Left renal pelvis (tissue), 4 donors: ENCODE measurements at regions not wholly inside any gene's neighbourhood (a gene's known extent, or its start where the extent isn't known, plus 50 kb on each side); places are given as distances from the start of the nearest gene placed in this dataset.

Experiments used
- DNase-seq, 4 donors: peaks; one replicate each; pipeline ENCODE4 v3.0.0-alpha.2; 2013; ENCODE audit warnings: low read depth in 4 of 4, low spot score in 3 of 4

DNA sequence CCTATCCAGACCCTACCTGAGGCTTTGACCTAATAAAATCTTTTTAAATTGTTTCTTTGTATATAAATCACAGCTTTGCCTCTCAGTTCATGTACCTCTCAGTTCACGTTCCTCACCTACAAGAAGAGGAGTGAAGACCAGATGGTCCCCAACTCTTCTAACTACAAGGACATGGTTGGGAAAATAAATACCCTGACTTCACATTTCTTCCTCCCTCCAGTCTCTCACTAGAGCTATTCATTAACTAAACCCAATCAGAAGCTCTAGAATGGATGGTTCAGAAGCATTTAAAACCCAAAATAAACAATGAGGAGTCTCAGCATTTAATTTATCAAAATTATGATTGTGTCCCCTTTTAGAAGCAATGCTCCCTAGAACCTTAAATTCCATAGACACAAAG, 97.3 kb upstream of the AGTR1 start:
- DNase-seq = no peak

DNA sequence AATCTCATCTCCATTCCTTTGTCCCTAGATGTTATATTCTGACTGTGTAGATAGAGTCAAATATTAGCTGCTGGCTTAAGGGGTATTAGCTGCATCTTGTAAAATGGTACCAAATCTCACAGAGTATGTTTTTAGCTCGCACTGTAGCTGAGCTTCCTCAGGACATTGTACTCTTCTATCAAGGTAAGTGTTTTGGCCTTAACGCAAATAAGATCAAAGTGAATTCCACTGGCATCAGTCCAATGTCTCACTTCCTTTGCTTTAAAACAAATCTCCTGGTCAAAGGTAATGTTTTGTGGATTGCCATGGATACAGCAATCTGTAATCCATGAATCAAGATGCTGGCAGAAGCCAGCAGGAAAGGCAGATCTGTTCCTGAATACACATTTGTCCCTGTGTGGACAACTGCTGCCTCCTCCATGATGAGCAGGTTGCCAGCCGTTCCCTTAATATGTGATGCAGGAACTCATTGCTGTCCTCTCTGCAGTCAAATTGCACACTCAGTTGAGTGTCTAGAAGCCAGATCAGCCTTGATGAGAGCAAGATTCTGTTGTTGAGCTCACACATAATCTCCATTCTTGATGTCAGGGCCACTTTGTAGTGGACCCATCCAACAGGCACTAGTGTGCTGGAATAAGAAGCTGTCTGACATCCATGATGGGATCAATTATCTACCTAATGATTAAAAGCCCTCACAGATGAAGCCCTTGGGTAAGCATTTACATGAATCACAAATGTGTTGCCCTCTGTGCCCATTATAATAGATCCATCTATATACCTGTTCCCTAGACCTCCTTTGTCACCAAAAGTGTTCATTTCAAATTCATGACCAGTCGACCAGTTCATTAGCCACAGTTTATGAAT, 96.6 kb upstream of the AGTR1 start:
- peak in 2 of 4 donors; percentile 34 to 55 for DNase-seq

DNA sequence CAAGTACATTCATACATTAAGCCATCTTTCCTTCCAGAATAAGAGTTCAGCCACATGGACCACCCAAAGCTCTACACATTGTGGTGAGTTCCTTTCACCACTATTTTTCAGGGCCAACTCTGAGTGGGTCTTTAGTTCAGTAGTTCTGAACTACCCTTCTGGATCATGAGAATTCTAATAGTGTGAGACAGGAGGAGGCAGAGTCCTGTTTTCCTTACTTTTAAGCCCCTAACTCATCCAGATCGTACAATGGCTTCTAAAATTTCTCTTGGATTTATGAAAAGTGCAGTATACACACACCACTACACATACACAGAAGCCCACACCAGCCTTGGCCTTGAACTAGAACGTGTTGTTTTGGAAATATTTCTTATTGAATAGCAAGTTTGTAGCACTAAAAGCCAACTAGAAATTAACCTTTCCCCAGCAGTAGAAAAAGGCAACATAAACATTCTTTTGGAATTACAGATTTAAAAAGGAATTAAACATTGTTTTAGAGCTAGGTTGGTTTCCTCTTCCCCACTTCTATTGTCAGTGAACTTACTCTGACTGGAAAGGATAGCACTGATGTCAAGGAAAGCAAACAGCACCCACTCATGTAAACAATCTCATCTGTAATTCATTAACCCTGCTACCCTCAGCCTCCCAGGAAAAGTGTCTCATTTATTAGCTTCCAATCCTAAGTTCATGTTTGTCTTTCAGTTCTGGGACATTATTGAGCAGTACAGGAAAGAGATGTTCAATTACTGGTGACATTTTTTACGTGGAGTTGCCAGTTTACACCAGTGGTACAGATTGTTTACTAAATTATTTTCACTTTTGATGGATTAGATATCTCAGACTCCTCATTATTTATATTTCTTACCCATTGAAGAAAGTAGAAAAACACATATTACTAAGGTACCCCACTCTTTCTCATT, 95.7 kb upstream of the AGTR1 start:
- DNase-seq = no peak

DNA sequence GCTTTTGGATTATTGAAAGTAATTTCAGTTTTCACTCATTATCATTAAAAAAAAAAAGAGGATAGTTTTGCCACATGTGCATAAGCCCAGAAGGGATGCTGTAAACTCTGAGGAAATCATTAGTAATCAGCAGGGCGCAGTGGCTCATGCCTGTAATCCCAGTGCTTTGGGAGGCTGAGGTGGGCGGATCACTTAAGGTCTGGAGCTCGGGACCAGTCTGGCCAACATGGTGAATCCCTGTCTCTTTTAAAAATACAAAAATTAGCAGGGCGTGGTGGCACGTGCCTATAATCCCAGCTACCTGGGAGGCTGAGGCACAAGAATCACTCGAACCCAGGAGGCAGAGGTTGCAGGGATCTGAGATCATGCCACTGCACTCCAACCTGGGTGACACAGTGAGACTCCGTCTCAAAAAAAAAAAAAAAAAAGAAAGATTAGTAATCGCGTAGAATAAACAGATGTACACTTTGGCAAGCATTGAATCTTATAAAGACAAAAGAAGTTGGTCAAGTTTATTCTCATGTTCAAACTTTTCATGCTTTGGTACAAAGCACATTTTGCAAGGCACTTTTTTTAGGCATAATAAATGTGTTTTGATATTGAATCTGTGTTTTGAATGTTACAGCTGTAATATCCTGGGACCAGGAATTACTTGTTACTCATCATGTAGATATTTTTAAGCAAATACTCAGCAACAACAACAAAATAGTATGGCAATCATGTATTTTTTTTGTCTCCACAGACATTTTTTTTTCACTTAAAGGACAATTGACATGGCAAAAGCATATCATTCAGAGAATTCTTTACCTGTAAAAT, 93.2 kb upstream of the AGTR1 start:
- no peak for DNase-seq

DNA sequence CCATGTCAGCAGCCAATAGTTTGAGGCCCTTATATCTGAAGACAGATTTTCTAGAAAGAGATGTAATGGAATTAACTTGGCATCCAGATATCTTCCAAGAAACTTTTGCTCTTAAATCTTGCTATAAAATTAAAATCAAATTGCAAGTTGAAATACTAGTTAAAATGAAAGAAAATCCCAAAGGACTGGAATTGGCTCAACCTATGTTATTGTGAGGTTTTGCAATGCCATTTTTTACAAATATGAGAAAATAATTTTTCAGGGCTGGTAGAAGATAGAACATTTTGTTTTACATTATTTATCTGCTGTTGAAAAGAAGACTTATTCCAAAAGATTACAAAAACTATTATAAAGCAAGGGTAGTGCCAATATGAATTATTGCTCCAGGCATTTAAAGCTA, 92.2 kb upstream of the AGTR1 start:
- DNase-seq = no peak

DNA sequence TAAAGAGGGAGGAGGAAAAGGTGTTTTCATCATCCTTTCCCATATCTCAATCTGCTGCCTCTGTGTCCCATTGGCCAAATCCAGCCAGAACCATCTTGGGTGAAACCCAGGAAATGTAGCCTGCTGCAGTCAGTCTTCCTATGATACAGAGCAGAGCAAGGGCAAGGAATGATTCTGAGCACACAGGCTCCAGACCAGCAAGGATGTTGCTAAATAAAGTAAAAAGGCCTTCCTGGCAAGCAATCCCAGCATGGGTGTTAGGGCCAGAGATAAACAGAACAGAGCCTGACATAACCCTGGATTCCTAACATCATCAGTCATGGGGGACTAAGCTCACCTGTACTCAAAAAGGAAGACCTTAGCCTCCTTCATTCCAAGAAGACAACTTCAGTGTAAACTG, 90.7 kb upstream of the AGTR1 start:
- DNase-seq = no peak

DNA sequence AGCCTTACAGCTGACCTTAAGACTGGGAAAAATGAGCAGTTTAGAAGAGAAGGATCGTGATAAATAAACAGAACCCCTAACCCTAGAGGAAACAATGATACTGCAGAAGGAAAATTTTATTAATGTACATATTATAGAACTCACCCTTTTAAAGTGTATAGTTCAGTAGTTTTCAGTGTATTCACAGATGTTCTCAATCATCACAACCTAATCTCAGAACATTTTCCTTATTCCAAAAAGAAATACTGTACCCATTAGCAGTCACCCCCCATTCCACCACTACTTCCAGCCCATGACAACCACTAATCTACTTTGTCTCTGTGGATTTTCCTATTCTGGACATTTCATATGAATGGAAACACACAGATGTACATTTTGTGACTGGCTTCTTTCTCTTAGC, 90.2 kb upstream of the AGTR1 start:
- no peak for DNase-seq

DNA sequence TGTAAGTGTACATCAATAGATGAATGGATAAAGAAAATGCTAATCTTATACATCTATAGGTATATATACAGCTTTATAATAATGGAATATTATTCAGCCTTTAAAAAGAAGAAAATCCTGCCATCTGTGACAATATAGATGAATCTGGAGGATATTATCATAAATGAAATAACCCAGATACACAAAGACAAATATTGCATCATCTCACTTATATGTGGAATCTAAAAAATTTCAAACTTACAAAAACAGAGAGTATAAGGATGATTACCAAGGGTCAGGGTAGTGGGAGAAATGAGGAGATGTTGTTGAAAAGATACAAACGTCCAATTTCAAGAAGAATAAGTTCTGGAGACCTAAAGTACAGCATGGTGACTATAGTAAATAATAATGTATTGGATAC, 85.4 kb upstream of the AGTR1 start:
- no peak for DNase-seq

DNA sequence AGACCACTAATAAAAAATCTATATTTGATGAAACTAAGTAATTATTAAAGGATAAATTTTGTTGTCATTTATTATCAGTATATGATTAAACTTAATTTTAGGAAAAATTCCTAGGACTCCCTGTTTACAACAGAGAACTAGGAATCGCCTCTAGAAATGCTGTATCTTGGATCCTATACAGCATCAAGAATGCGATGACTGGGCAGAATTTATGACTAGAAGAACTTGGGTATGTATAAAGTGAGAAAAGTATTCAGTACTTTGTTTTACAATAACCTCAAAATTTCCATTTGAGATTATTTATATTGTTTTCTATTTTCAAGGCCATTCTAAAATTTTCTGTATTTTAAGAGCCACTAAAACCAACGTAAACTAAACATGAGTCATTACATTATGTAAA, 82.3 kb upstream of the AGTR1 start:
- DNase-seq = no peak

DNA sequence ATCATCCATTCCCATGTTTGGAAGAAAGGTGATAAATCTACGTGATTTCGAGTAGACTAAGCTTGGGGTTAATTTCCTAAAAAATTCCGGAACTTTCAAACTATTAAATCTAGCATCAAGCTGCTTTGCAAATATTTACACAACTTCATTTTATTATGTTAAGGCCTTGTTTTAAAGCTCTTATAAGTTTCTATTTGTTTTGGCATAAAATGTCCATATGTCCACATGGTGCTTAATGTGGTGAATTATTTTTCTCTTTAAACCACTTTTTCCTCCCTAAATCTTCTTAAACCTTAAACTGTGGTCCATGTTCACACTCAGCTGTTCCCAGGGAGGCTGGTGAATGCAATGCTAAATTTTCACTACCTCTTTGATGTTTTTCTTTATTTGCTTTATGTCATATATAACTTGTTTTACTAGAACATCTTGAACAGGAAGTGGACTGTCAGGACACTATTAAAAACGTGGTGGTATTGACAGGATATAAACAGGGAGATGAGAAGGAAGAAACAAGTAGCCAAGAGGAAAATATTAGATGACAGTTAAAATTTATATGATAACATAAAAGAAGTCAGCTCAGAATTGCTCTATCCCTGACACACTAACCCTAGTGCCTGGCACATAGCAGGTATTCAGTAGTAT, 72.5 kb upstream of the AGTR1 start:
- DNase-seq = peak in 2 of 4 donors; percentile 32 to 44

DNA sequence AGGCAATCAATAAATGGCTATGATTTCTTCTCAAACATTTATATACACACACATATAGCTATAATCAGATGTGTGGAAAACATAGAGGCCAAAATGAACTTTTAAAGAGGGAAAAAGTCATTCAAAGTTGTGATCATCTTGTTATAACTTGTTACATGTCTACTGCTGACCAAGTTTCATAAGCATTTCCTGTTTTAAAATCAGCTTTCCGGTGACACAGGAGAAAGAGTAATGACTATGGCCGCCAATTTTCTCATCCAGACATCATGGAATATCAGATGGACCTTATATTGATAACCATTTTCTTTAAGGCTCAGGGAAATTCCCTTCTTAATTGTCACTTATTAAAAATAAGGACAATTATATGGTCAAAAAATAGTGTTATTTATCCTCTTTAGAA, 71.7 kb upstream of the AGTR1 start:
- DNase-seq = no peak

DNA sequence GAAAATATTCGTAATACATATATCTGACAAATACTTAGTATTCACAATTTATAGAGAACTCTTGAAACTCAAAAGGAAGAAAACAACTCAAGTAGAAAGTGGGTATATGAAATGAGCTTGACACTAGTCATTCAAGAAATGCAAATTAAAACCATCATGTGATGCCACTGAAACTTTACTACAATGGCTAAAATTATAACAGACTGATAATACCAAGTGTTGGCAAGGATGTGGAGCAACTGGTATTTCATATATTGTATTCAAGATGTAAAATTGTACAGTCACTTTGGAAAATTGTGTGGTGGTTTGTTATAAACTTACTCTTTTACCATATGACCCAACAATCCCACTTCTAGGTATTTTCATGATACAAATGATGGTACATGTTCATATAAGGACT, 68.7 kb upstream of the AGTR1 start:
- DNase-seq = no peak

DNA sequence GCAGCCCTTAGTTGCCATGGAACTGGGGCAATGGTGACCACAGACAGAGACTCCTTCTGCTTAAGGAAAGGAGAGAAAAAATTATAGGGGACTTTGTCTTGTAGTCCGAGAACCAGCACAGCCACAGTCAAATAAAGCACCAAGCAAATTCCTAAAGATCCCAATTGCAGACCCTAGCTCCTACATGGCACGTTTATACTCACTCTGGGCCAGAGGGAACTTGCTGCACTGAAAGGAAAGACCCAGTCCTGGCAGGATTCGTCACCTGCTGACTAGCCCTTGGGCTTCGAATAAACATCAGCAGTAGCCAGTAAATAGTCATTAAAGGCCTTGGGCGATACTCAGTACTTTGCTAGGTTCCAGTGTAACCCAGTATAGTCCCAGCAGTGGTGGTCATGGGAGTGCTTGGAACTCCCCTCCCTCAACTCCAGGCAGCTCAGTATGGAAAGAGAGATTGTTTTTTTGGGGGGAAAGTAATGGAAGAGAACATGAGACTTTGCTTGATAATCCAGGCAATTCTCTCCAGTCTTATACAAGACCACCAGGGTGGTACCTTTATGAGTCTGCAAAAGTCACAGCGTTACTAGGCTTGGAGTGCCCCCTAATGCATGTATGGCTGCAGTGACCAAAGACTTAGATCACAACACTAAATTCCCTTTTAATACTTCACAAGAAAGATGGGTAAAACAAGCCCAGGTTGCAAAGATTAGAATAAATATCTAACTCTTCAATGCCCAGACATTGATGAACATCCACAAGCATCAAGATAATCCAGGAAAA, 66.4 kb upstream of the AGTR1 start:
- DNase-seq = no peak

DNA sequence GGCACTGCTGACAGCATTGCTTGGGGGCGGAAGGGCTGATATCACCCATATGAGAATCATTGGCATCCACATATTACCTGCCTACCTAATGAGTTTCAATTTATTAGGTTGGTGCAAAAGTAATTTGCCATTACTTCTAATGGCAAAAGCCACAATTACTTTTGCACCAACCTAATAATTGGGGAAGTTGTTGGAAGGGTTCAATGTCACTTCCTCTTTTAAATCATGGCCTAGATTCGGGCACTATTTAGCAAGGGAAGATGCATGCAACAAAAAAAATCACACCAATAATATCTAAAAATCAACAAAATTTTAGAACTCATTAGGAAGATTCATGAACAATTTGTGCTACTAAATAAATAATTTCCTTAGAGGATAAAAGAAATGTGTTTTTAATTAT, 56.0 kb upstream of the AGTR1 start:
- no peak for DNase-seq

DNA sequence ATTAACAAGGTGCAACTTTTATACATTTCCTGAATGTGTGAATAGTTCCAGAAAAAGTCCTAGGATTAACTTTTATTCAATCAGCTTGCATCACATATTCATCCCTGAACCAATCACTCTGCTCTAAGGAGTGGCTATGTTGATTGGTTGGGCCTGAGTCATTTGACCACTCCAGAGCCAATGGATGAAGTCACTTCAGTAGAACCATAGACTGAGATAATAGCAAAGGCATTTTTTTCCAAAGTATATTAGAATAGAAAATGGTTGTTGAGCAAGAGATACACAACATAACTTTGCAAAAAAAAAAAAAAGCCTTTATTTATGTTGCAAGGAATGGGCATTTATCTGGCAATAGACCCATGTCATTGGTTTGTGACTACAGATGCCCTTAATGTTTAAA, 55.5 kb upstream of the AGTR1 start:
- DNase-seq = no peak

DNA sequence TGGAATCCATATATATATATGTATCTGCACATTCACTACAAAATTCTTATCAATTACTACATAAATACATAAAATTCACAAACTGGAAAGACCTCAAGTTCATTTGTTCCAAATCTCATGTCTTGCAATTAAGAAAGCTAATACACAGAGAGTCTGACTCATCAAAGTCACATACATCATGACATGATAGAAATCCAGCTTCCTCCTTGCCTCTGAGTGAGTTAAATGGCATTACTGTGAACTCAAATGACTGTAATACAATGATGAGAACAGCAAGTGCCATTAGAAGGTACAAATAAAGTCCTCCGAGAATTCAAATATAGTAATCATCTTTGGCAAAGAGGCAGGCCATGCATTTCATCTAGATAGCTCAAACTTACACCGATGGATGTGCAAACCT, 55.1 kb upstream of the AGTR1 start:
- DNase-seq = no peak

DNA sequence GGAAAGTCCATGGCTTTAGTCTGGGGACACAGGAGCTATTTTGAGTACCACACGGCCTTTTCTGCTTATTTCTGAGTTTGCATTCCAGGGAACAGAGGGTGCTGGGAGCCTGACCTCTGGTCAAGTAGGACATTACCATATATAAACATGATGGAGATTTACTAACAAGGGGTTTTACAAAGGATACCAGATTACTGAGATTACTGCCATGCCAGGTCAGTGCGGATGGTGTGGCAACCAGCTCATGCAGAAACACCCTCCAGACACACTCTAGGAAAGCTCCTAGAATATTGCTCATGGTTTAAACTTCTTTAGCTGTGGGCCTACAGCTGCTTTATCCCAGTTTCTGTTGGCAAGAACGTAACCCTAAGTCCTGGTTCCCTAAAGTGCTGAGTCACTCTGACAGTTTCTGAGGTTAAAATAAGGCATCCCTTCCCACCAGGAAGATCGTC, 54.3 kb upstream of the AGTR1 start:
- no peak for DNase-seq

DNA sequence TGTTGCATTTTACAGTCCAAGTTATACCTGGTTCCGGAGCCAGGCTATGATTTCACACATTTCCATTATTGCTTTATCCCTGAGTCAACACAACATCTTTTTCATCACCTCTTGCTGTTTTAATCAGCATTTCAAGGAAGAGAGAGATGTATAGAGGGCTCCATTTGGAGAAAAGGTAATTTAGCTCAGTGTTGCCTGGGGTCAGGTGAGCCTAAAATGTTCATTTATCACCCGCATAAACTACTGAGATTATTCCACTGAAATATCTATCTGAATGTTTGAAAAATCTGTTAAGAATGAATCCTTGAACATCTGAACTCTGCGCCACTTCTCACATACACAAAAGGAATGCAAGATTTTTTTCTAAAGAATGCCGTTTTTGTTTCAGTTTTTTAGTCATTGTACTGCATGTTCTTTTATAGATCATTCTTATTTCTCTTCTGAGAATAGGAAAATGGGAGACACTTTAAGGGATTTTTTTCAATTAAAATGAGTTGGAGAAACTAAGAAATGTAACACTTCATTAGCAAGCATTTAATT, 51.5 kb upstream of the AGTR1 start:
- no peak for DNase-seq
